Astrocyte (in vitro differentiated cells and primary cell): ENCODE measurements at regions not wholly inside any gene's neighbourhood (a gene's known extent, or its start where the extent isn't known, plus 50 kb on each side); places are given as distances from the start of the nearest gene placed in this dataset.

Experiments
- EZH2 ChIP-seq: IDR thresholded peaks from 2 replicates; pipeline ENCODE4 v1.6.1; 2012; ENCODE audit warnings: mild to moderate bottlenecking, low read length, inconsistent platforms; ENCODE audit not compliant: insufficient read depth
- TF ChIP-seq, protein P1 (sequence below): IDR thresholded peaks from 2 replicates; pipeline ENCODE4 v1.5.1; 2011; ENCODE audit warnings: low read depth, mild to moderate bottlenecking, inconsistent platforms, low read length, moderate library complexity; ENCODE audit not compliant: insufficient read depth

DNA sequence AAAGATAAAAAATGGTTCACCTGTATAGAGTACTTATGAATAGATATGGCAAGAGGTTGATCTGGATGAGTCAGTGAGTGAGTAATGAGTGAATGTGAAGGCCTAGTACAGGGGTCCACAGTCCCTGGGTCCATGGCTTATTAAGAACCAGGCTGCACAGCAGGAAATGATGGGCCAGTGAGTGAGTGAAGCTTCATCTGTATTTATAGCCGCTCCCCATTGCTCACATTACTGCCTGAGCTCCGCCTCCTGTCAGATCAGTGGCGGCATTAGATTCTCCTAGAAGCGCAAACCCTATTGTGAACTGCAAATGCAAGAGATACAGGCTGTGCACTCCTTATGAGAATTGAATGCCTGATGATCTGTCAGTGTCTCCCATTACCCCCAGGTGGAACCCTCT lies 307.7 kb upstream of the ZNF608 start:
- TF ChIP-seq, protein P1, sequence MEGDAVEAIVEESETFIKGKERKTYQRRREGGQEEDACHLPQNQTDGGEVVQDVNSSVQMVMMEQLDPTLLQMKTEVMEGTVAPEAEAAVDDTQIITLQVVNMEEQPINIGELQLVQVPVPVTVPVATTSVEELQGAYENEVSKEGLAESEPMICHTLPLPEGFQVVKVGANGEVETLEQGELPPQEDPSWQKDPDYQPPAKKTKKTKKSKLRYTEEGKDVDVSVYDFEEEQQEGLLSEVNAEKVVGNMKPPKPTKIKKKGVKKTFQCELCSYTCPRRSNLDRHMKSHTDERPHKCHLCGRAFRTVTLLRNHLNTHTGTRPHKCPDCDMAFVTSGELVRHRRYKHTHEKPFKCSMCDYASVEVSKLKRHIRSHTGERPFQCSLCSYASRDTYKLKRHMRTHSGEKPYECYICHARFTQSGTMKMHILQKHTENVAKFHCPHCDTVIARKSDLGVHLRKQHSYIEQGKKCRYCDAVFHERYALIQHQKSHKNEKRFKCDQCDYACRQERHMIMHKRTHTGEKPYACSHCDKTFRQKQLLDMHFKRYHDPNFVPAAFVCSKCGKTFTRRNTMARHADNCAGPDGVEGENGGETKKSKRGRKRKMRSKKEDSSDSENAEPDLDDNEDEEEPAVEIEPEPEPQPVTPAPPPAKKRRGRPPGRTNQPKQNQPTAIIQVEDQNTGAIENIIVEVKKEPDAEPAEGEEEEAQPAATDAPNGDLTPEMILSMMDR: no peak
- TF ChIP-seq EZH2: no peak
